NT2/D1 (cell line): ENCODE measurements at regions not wholly inside any gene's neighbourhood (a gene's known extent, or its start where the extent isn't known, plus 50 kb on each side); places are given as distances from the start of the nearest gene placed in this dataset.

Experiments used
- SUZ12 ChIP-seq: IDR thresholded peaks from 2 replicates; pipeline ENCODE4 v1.6.1; 2011; ENCODE audit not compliant: insufficient read length, insufficient read depth; ENCODE audit errors: extremely low read depth
- YY1 ChIP-seq: IDR thresholded peaks from 2 replicates; pipeline ENCODE4 v1.6.1; 2011; ENCODE audit not compliant: insufficient read length, insufficient read depth
- ZNF274 ChIP-seq: IDR thresholded peaks from 2 replicates; pipeline ENCODE4 v1.6.1; 2011; ENCODE audit warnings: mild to moderate bottlenecking, low read depth, low read length

- TF ChIP-seq ZNF274 (no peak), YY1 (no peak), SUZ12 (no peak)
These were observed 1568.3 kb upstream of the PRR20A start for GRCh38 chr13:55572408-55572807.
